22Rv1 (cell line): ENCODE measurements at regions not wholly inside any gene's neighbourhood (a gene's known extent, or its start where the extent isn't known, plus 50 kb on each side); places are given as distances from the start of the nearest gene placed in this dataset.
"Not testable (repeated sequence)": the region's sequence is repeated elsewhere in the genome, so short reads cannot be mapped to it uniquely, and the experiment has no call there.

ENCODE experiments used
- H3K27ac ChIP-seq: fragments of 450-650 bp; 2 replicates; pipeline ENCODE4 v1.5.1; 2017
- CTCF ChIP-seq: fragments of 450-650 bp; IDR thresholded peaks from 2 replicates; pipeline ENCODE4 v1.5.1; 2017; ENCODE audit warnings: mild to moderate bottlenecking
- ZFX ChIP-seq: fragments of 450-650 bp; IDR thresholded peaks from 2 replicates; pipeline ENCODE4 v1.6.1; 2017; ENCODE audit warnings: antibody characterized with exemption, borderline replicate concordance

DNA sequence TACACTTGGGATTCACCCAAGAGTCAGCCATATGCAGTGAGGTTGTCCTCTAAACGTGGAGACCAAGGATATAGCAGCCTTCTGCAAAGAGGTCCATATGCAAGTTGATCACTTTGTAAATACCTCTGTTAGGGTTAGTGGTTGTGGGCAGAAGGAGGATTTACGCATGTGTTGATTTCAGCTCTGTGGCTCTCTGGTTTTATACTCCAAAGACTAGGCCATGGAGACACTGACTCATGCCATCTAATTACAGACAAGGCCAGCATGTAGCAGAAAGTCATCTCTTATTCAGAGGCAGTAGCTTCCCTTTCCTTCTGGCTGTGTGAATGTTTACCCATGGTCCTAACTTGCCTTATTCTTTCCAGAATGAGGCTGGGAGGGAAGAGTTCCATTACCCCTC, 140.9 kb upstream of the GOLGA6L4 start:
- not testable (repeated sequence) for H3K27ac ChIP-seq

GRCh38 chr15:84097053-84097452, 138.5 kb upstream of the GOLGA6L4 start:
- not testable (repeated sequence) for H3K27ac ChIP-seq

GRCh38 chr15:84098604-84099003, 137.0 kb upstream of the GOLGA6L4 start:
- TF ChIP-seq ZFX (no peak), CTCF (no peak)
- H3K27ac ChIP-seq, result no peak overlapping the region

DNA sequence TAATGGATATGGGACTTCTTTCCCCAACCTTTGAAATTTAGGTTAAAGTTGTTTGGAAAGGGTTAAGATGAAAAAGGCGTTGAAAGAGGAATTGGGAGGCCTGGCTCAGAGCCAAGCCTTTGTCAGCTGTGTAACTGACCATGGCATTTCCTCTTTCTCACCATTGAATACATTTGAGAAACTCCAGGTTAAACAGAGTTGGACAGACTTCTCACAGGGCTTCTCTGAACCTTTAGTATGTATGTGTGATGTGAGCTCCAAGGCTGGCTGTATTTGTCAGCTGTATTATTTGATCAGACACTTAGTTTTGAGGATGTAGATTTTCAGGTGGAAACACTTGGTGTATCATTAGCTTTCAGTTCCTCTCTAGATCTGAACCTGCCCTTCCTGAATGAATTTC, 136.4 kb upstream of the GOLGA6L4 start:
- TF ChIP-seq CTCF (no peak), ZFX (no peak)
- no peak overlapping the region for H3K27ac ChIP-seq

- TF ChIP-seq ZFX, result no peak
- TF ChIP-seq CTCF, result no peak
- H3K27ac ChIP-seq, result no peak overlapping the region
Measured at GRCh38 chr15:84103345-84103744, 132.2 kb upstream of the GOLGA6L4 start.

- no peak overlapping the region for H3K27ac ChIP-seq
- TF ChIP-seq CTCF (no peak), ZFX (no peak)
Measured at GRCh38 chr15:84104853-84105252, 130.7 kb upstream of the GOLGA6L4 start.

- TF ChIP-seq CTCF, result no peak
- H3K27ac ChIP-seq, result no peak overlapping the region
Measured at GRCh38 chr15:84108728-84109127, 126.8 kb upstream of the GOLGA6L4 start.

DNA sequence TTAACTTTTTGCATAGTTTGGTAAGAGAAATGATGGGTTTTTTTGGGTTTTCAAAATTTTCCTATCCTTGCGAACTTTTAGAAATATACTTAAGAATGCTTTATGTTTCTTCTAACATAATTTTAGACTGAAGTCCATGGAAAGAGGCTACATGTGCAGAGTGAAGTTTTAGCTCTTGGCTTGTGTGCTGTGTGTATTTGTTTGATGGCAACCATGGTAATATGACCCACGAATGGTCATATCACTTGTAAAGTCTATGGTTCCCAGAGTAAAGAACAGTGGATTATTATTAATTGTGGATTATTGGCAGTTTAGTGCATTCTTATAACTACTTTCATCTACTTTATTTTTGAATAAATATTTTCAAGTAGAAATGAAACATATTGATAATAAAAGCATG, 124.0 kb upstream of the GOLGA6L4 start:
- H3K27ac ChIP-seq, result no peak overlapping the region
- TF ChIP-seq CTCF, result no peak
- TF ChIP-seq ZFX, result no peak

DNA sequence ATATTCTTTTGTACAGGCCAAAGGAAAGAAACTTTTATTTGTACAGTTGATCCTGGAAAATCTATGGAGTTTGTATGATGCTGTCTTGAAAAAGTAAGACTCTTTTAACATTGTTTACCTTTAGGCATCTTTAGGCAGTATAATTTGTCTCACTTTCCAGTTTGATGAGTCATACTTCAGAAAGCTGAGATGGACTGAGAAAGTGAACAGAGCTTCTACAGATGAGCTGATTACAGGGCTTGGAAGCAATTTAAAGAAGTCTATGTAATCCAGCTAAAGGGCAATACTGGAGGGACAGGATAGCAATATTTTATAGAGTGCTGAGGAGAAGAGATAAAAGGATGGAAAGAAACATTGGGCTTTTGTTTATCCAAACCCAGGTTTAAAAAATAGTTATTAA, 123.5 kb upstream of the GOLGA6L4 start:
- TF ChIP-seq ZFX, result no peak
- no peak for TF ChIP-seq CTCF
- H3K27ac ChIP-seq, result no peak overlapping the region
